ENCODE measurements at regions not wholly inside any gene's neighbourhood (a gene's known extent, or its start where the extent isn't known, plus 50 kb on each side); places are given as distances from the start of the nearest gene placed in this dataset.
"Not testable (repeated sequence)": the region's sequence is repeated elsewhere in the genome, so short reads cannot be mapped to it uniquely, and the experiment has no call there.

DNA sequence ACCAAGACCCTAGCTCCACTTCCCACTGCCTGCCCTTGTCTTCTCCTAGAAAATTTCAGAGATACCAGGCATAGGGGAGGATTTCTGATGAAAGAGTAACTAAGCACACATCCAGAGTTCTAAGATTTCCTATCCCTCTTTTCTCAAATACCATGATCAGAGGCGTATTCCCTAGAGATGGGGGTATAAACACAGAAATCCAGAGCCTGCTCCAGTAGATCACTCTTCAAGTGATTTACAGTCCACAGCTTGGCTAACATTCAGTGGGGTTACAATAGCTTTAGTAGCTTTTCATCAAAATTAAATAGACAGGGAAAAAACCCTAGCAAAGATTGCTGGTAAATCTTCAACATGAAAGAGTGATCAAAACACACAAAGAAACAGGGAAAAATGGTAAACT, 800.7 kb upstream of the GRM7 start:
- DNase-seq = no peak

- DNase-seq = no peak
These were observed 798.4 kb upstream of the GRM7 start for GRCh38 chr3:6062261-6063187.

DNA sequence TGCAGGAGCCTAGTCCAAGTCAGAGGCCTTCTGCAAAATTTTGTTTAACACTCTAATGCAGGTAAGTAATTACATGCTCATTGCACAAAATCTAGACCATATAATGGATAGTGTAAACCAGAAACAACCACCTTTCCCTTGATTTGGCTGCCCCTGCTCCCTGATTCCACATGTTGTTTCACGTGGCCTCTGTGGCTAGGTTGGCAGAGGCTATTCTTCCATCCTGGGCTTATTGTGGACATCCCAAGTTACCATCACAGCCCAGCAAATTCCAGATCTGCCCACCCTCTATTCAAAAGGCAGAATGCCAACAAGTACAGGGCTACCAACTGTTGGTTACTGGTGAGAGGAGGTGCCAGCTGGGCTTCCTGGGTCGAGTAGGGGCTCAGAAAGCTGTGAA, 794.5 kb upstream of the GRM7 start:
- DNase-seq = no peak

DNA sequence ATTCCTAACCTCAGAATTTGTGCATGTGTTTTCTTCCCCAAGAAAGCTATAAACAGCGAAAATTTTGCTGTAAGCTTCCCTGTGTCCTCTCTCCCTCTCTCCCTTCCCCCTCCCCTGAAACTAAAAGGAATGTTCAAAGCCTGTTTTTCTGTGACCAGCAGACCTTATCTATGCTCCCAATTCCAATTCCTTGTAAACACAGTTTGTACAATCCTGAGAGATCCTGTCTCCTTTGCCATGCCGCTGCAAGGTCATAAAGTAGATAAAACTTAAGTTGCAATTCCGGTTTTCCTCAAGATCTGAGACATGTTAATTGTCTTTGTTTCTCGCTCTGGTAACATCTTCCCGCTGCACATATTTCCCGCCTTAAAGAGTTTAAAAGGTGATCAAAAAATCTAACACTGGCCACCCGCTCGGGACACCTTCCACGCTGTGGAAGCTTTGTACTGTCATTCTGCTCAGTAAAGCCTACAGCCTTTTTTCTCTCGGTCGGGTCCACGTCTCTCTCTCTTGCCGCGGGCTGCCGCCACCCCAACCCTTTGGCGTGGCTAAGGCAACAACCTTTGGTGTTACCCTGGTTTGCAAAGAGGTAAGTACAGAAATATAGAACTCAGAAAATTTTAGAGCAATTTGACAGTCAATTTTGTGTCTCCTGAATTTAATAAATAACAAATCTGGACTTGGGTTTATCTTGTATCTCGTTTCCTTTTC, 793.9 kb upstream of the GRM7 start:
- not testable (repeated sequence) for DNase-seq

DNA sequence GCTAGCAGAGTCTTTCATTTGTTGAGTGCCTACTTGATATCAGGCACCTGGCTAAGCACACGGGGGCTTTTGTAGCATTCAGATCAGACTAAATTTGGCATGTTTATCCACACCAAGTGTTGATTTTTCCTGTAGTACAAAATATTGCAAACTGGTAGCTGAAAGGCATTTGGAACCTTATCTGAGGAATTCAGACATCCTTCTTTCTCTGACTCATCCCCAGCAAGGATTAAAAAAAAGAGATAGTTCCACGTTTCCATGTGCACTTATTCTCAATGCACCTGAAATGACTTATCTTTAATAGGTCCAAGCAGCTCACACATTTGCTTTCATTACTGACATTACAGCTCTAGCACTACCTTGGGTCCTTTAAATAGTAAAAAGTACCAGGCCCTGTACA, 786.0 kb upstream of the GRM7 start:
- no peak for DNase-seq

- DNase-seq = no peak
These were observed 782.5 kb upstream of the GRM7 start for GRCh38 chr3:6078436-6078835.

- DNase-seq = no peak
These were observed 781.9 kb upstream of the GRM7 start for GRCh38 chr3:6079011-6079410.

- no peak for DNase-seq
These were observed 781.2 kb upstream of the GRM7 start for GRCh38 chr3:6079561-6080179.

DNA sequence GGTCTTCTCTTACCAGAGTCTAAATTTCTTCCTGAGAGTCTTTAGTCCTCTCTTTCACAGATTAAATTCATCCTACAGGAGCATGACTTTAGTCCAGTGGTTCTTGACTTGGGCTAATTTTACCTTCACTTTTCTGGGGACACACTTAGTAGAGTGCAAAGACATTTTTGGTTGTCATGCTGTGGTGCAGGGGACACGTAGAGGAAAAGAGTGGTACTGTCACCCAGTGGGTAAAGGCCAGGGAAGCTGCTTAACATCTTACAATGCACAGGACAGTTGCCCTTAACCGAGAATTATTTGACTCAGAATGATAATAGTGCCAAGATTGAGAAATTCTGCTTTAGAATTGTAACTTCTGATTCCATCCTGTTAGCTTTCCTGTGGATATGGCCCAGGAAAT, 772.5 kb upstream of the GRM7 start:
- no peak for DNase-seq

- no peak for DNase-seq
These were observed 771.1 kb upstream of the GRM7 start for GRCh38 chr3:6089780-6090179.

- no peak for DNase-seq
These were observed 769.7 kb upstream of the GRM7 start for GRCh38 chr3:6091262-6091661.

DNA sequence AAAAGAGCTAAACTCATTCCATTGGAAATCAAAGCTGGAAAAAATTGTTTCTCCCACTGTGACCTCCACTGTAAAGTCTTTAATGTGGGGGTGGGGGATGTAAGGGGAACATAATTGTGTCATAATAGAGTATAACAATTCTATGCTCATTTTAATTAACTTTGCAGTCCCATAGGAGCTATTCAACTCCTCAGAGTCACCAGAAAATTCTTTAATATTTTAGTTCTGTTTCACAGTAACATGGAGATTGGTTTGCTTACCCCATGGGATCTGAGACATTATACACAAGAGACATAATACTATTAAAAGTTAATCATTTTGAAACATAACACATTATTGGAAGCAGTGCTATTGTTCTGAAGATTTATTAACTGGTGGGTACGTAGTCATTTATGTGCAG, 765.9 kb upstream of the GRM7 start:
- no peak for DNase-seq

GRCh38 chr3:6097021-6097420, 763.9 kb upstream of the GRM7 start:
- no peak for DNase-seq

GRCh38 chr3:6097556-6097955, 763.4 kb upstream of the GRM7 start:
- DNase-seq = no peak

GRCh38 chr3:6098516-6099157, 762.3 kb upstream of the GRM7 start:
- DNase-seq = no peak

- DNase-seq = no peak
These were observed 761.3 kb upstream of the GRM7 start for GRCh38 chr3:6099458-6100075.

- no peak for DNase-seq
These were observed 755.7 kb upstream of the GRM7 start for GRCh38 chr3:6105187-6105586.

DNA sequence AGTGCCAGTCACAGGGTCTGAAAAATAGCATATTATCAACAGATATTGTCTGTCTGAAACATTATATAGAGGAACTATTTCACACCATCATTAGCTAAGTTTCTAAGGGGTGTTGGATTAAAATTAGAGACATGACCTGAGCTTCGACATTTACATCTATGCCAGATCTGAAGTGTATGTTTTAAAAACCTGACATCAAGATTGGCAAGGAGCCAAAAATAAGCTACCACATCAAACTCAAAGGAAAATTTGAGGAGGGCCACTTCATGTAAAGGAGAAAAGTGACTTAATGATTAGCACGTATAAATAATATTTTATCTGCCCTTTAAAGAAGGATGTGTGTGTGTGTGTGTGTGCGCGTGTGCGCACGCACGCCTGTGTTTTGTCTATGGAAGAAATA, 752.0 kb upstream of the GRM7 start:
- DNase-seq = no peak

- no peak for DNase-seq
These were observed 750.5 kb upstream of the GRM7 start for GRCh38 chr3:6110451-6110850.

GRCh38 chr3:6112546-6112945, 748.4 kb upstream of the GRM7 start:
- DNase-seq = no peak

- DNase-seq = no peak
These were observed 747.6 kb upstream of the GRM7 start for GRCh38 chr3:6113338-6113737.

- DNase-seq = no peak
These were observed 741.5 kb upstream of the GRM7 start for GRCh38 chr3:6119367-6119766.

DNA sequence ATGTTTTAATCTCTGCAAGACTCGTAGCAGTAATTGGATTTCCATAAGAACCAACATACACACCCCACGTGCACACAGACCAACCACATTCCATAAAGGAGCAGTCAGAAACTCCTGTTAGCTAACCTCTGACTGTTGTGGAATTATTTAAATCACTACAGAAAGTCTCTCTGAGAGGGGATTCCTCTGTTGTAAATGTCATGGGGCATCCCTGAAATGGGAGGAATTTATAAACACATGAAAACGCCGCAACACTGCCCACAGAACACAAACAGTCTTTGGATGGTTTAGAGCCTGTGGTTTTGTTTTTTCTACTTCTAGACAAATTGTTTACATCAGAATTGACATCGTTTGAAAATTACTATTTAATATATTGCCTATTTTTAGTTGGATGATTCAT, 740.1 kb upstream of the GRM7 start:
- DNase-seq = no peak

Data from NCI-H1436 (cell line).